DMS79 (cell line): ENCODE measurements at regions not wholly inside any gene's neighbourhood (a gene's known extent, or its start where the extent isn't known, plus 50 kb on each side); places are given as distances from the start of the nearest gene placed in this dataset.
A peak's percentile ranks its signal among the peaks of the same experiment; 100 is the strongest.
"Not testable (repeated sequence)": the region's sequence is repeated elsewhere in the genome, so short reads cannot be mapped to it uniquely, and the experiment has no call there.

Source experiments
- DNase-seq: peaks from one replicate; lab custom pipeline; 2025; lab: John Stamatoyannopoulos, UW

GRCh38 chr12:31820832-31821231 is 92.0 kb upstream of the AMN1 start:
- DNase-seq = peak; percentile 79

DNA sequence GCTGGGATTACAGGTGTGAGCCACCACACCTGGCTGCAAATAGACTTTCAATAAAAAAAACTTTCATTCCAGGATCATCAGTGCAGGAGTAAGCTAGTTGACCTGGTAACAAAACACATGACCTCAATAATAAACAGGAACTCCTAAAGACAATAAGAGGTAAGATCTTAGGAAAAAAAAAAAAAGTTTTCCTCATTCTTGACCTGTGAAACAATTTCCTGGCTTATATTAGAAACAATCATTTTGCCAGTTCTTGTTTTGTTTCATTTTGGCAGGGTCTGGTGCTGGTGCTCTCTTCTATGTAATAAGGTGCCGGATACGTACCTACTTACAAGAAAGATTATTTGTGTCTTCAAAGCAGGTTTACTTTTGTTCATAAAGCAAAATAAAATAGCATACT is 90.6 kb upstream of the AMN1 start:
- DNase-seq = no peak

- DNase-seq = no peak
These were observed 89.9 kb upstream of the AMN1 start for GRCh38 chr12:31818623-31819268.

DNA sequence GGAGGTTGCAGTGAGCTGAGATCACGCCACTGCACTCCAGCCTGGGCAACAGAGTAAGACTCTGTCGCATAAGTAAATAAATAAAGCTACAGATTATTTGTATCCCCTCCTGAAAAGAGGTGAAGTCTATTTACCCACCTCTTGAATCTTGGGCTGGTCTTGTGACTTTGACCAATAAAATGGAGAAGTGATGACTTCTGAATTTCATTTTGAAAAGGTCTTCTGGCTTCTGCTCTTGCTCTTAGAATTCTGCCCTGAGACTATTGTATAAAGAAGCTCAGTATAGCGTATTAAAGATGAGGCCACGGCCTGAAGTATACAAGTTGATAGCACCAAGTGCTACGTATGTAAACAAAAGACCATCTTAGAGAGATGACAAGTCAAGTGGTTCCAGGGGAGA is 88.3 kb upstream of the AMN1 start:
- peak; percentile 5 for DNase-seq

DNA sequence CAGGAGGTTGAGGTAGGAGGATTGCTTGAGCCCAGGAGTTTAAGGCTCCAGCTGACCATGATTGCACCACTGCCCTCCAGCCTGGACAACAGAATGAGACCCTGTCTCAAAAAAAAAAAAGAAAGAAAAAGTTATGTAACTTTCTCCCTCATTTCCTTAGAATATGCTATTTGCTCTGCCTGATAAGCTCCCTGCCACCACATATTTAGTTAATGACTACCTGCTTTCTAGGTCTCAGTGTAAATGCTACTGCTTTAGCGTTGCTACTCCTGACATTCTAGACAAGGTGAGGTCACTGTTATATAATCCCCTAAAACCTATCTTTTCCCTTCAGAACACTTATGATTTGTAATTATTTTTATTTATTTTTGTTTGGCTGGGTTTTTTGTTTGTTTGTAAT is 86.3 kb upstream of the AMN1 start:
- no peak for DNase-seq

GRCh38 chr12:31813305-31813704 is 84.5 kb upstream of the AMN1 start:
- DNase-seq = no peak

- DNase-seq = no peak
These were observed 78.9 kb upstream of the AMN1 start for GRCh38 chr12:31807773-31808097.

DNA sequence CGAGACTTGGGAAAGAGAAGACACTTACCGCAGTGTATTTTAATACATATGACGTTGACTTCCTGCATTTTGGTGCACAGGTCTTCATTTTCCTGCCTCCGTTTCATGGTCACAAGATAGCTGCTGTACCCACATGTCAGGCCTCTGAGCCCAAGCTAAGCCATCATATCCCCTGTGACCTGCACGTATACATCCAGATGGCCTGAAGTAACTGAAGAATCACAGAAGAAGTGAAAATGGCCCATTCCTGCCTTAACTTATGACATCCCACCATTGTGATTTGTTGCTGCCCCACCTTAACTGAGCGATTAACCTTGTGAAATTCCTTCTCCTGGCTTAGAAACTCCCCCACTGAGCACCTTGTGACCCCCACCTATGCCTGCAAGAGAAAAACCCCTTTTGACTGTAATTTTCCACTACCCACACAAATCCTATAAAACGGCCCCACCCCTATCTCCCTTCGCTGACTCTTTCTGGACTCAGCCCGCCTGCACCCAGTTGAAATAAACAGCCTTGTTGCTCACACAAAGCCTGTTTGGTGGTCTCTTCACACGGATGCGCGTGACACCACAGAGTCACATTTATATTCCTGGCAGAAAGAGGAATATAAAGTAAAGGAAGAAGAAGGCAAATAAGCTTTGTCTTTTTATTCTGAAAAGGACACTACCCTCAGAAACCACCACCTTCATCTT is 78.4 kb upstream of the AMN1 start:
- not testable (repeated sequence) for DNase-seq

GRCh38 chr12:31805681-31806080 is 76.9 kb upstream of the AMN1 start:
- DNase-seq = not testable (repeated sequence)

DNA sequence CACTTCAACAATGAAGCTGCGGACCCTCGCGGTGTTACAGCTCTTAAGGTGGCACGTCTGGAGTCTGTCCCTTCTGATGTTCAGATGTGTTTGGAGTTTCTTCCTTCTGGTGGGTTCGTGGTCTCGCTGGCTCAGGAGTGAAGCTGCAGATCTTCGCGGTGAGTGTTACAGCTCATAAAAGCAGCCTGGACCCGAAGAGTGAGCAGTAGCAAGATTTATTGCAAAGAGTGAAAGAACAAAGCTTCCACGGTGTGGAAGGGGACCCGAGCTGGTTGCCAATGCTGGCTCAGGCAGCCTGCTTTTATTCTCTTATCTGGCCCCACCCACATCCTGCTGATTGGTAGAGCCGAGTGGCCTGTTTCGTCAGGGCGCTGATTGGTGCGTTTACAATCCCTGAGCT is 75.9 kb upstream of the AMN1 start:
- DNase-seq = not testable (repeated sequence)

GRCh38 chr12:31804185-31804504 is 75.3 kb upstream of the AMN1 start:
- DNase-seq = no peak

DNA sequence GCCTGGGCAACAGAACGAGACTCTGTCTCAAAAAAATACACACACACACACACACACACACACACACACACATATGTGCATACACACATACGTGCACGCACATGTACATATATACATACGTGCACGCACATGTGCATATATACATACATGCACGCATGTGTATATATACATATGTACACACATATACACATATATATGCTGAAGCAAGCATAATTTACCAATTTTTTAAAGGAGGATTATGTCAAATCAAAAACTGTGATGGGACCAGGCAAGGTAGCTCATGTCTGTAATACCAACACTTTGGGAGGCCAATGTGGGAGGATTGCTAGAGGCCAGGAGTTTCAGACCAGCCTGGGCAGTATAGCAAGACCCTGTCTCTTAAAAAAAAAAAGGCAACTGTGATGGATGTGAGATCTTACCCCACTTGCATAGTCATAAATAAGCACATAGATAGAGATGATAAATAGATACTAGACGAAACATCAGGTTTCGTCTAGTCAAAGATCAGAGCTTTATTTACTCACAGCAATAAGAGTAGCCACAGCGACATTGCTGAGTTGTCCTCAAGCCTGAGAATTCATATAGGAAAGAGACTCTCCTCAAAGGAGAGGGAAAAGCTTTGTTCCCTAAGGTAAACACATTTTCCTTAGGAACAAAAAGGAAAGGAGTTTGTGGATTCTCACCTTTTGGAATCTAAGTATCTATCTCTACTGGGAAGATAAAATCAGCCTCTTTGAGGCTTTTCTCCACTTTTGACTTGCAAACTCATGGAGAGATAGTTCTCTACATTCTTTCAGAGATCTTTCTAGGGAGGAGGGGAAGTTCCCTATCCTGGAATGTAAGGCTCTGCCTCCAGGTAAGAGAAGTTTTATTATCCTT is 74.7 kb upstream of the AMN1 start:
- no peak for DNase-seq

- DNase-seq = no peak
These were observed 73.1 kb upstream of the AMN1 start for GRCh38 chr12:31801872-31802271.

GRCh38 chr12:31797230-31797872 is 68.5 kb upstream of the AMN1 start:
- peak; percentile 59 for DNase-seq

- DNase-seq = peak; percentile 21
These were observed 67.6 kb upstream of the AMN1 start for GRCh38 chr12:31796270-31796951.

DNA sequence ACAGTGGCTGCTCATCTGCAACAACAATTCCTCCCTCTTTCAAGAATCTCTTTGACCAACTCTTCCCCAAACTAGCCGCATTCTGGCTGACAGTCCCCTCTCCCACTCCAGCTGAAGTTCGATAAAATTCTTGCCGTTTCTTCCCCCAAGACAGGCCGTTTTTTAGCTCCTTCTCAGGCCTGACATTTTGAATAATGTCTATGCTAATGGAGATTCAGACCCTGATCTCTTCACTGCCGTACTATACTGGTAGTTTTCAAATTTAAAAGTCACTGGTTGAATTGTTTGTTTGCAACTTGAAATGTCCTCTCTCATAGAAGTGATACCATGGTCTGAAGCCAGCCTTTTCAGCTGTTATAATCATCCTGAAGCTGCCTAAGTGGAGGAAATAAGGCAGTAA is 65.9 kb upstream of the AMN1 start:
- DNase-seq = no peak

DNA sequence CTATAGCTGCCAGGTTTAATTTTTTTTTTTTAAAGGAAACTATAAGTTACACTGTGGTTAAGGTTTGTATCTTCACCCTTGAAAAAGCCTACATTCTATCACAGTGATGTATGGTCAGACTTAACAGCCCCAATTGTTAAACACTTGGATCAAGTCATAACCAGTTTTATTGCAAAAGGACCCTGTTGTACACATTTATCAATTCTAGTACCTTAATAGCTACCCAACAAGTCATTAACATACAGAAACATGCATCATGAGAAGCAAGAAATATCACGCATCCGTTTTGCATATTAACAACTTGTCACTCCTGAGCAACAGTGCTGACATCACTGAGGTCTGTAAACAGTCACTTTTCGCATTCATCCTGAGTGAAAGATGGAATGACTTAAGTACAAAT is 62.4 kb upstream of the AMN1 start:
- DNase-seq = not testable (repeated sequence)

GRCh38 chr12:31790759-31791158 is 61.9 kb upstream of the AMN1 start:
- no peak for DNase-seq

DNA sequence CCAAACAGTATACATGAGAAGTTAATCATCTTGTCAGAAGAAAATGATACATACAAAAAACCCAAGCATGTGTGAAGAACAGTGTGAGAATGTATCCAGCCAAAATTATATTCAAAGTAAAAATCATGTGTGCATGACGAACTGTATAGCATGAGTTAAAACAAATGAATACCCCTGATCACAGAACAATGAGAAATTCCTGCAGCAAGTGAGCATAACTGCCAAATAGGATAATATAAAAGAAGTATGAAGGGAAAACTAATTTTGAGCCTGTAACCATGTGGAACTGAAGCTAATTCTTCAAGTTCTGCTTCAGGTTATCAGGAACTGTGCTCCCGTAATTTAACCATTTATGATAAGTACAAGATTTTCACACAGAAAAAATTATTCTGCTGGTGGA is 56.5 kb upstream of the AMN1 start:
- no peak for DNase-seq

GRCh38 chr12:31783996-31784645 is 55.3 kb upstream of the AMN1 start:
- no peak for DNase-seq

DNA sequence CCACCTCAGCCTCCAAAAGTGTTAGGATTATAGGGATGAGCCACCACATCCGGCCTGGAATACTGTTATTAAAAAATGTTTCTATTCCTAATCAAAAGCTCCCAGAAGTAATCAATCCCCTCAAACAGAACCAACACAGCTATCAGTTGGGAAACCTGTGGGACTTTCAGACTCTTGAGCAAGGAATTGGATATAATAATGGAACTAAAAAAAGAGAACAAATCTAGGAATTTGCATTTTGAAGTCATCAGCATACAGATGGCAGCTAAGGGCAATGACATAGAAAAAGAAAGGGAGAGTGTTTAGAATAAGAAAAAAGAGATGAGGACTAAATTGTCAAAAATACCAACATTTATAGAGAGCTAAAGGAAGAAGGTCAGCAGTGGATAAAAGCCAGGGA is 54.7 kb upstream of the AMN1 start:
- DNase-seq = no peak
